Keratinocyte (primary cell): ENCODE measurements at regions not wholly inside any gene's neighbourhood (a gene's known extent, or its start where the extent isn't known, plus 50 kb on each side); places are given as distances from the start of the nearest gene placed in this dataset.

Source experiments
- DNase-seq: peaks from one replicate; pipeline ENCODE4 v3.0.0-alpha.2; 2011; ENCODE audit warnings: low read depth, missing footprints, low spot score
- FAIRE-seq: peaks from 2 replicates; lab custom pipeline; 2011; peaks lifted over from hg19 to GRCh38; lab: Jason Lieb, UNC
- H2AFZ ChIP-seq: 2 replicates; pipeline ENCODE4 v1.6.0; 2012; ENCODE audit warnings: low read length, control low read depth, inconsistent platforms; ENCODE audit not compliant: control insufficient read depth
- H3K27ac ChIP-seq: 2 replicates; pipeline ENCODE4 v1.5.1; 2011; ENCODE audit warnings: low read length; ENCODE audit not compliant: control insufficient read depth, insufficient read depth
- H3K27me3 ChIP-seq: 3 replicates; pipeline ENCODE4 v1.6.0; 2011; ENCODE audit warnings: low read length; ENCODE audit not compliant: control insufficient read depth, insufficient read depth; ENCODE audit errors: extremely low read depth
- H3K36me3 ChIP-seq, 2 experiments: 2 replicates in 1 of 2; 3 replicates in 1 of 2; pipeline ENCODE4 v1.5.1; 2011; ENCODE audit warnings: low read length in 2 of 2, mild to moderate bottlenecking in 1 of 2; ENCODE audit not compliant: control insufficient read depth in 2 of 2, insufficient read depth in 2 of 2; ENCODE audit errors: extremely low read depth in 1 of 2
- H3K4me1 ChIP-seq: 3 replicates; pipeline ENCODE4 v1.5.1; 2011; ENCODE audit warnings: low read length; ENCODE audit not compliant: control insufficient read depth, insufficient read depth; ENCODE audit errors: extremely low read depth
- H3K4me2 ChIP-seq: 3 replicates; pipeline ENCODE4 v1.6.0; 2011; ENCODE audit warnings: low read depth, low read length; ENCODE audit not compliant: control insufficient read depth, insufficient read depth; ENCODE audit errors: extremely low read depth
- H3K4me3 ChIP-seq, 3 experiments: fragments of 200-600 bp in 1 of 3; sonication (generic) in 1 of 3; 2 replicates in 2 of 3; 3 replicates in 1 of 3; pipeline ENCODE4 v1.5.1; 2011 to 2016; ENCODE audit warnings: low read length in 3 of 3, mild to moderate bottlenecking in 3 of 3, control low read depth in 2 of 3, inconsistent platforms in 1 of 3, low read depth in 1 of 3, mixed read lengths in 1 of 3, mixed run types in 1 of 3, moderate library complexity in 1 of 3; ENCODE audit not compliant: control insufficient read depth in 2 of 3, insufficient read depth in 2 of 3; ENCODE audit errors: extremely low read depth in 1 of 3
- H3K79me2 ChIP-seq: 2 replicates; pipeline ENCODE4 v1.6.0; 2012; ENCODE audit warnings: low read length; ENCODE audit not compliant: control insufficient read depth, insufficient read depth
- H3K9ac ChIP-seq: 3 replicates; pipeline ENCODE4 v1.6.0; 2011; ENCODE audit warnings: low read length; ENCODE audit not compliant: control insufficient read depth, insufficient read depth; ENCODE audit errors: extremely low read depth
- H3K9me1 ChIP-seq: 3 replicates; pipeline ENCODE4 v1.6.0; 2011; ENCODE audit warnings: low read length; ENCODE audit not compliant: control insufficient read depth, insufficient read depth; ENCODE audit errors: extremely low read depth
- H3K9me3 ChIP-seq: 2 replicates; pipeline ENCODE4 v1.5.1; 2012; ENCODE audit warnings: low read depth, low read length; ENCODE audit not compliant: control insufficient read depth
- H4K20me1 ChIP-seq: 3 replicates; pipeline ENCODE4 v1.6.0; 2011; ENCODE audit warnings: low read length; ENCODE audit not compliant: control insufficient read depth, insufficient read depth; ENCODE audit errors: extremely low read depth
- EZH2 ChIP-seq: IDR thresholded peaks from one replicate; pipeline ENCODE4 v1.6.1; 2012; ENCODE audit warnings: inconsistent platforms, mild to moderate bottlenecking, low read length, moderate library complexity
- dilution Hi-C: fragments of 300-500 bp; cut with MboI; formaldehyde crosslinking; loops from one replicate; pipeline ENCODE4 v1.7.0; 2020; ENCODE audit warnings: low sequenced_read_pairs; ENCODE audit not compliant: extremely low pct_ligation_motif_present
- TF ChIP-seq, protein P1 (sequence below), 3 experiments: IDR thresholded peaks in 1 of 3; conservative IDR thresholded peaks in 1 of 3; optimal IDR thresholded peaks in 1 of 3; 2 replicates in 2 of 3; 3 replicates in 1 of 3; pipeline versions ENCODE3 to v1.5.1; 2011; ENCODE audit warnings: low read length in 3 of 3, mild to moderate bottlenecking in 3 of 3, moderate library complexity in 2 of 3, control low read depth in 1 of 3, inconsistent platforms in 1 of 3; ENCODE audit not compliant: insufficient read depth in 2 of 3; ENCODE audit errors: extremely low read depth in 1 of 3

- Histone ChIP-seq H3K27ac (no peak overlapping the region), H3K79me2 (no peaks in the 10 kb centered on the region), H3K4me2 (no peak overlapping the region), H3K4me1 (no peaks in the 10 kb centered on the region), H3K36me3 (no peaks in the 10 kb centered on the region), H3K9me1 (no peaks in the 10 kb centered on the region), H3K27me3 (no peaks in the 10 kb centered on the region), H3K9me3 (peaks cover 3% of the 10 kb centered on the region), H2AFZ (no peak overlapping the region), H4K20me1 (no peaks in the 10 kb centered on the region), H3K4me3 (no peak overlapping the region), H3K9ac (no peak overlapping the region)
- dilution Hi-C loops: no loop called here
- no peak for FAIRE-seq
- DNase-seq: no peak
- TF ChIP-seq EZH2: no peak
- TF ChIP-seq, protein P1, sequence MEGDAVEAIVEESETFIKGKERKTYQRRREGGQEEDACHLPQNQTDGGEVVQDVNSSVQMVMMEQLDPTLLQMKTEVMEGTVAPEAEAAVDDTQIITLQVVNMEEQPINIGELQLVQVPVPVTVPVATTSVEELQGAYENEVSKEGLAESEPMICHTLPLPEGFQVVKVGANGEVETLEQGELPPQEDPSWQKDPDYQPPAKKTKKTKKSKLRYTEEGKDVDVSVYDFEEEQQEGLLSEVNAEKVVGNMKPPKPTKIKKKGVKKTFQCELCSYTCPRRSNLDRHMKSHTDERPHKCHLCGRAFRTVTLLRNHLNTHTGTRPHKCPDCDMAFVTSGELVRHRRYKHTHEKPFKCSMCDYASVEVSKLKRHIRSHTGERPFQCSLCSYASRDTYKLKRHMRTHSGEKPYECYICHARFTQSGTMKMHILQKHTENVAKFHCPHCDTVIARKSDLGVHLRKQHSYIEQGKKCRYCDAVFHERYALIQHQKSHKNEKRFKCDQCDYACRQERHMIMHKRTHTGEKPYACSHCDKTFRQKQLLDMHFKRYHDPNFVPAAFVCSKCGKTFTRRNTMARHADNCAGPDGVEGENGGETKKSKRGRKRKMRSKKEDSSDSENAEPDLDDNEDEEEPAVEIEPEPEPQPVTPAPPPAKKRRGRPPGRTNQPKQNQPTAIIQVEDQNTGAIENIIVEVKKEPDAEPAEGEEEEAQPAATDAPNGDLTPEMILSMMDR (optimal IDR thresholded peaks at IDR 0.05 in 1 of 3, IDR thresholded peaks at IDR 0.05 in 1 of 3, conservative IDR thresholded peaks at IDR 0.05 in 1 of 3; ENCODE audit: extremely low read depth in 1 of 3, insufficient read depth in 2 of 3, low read length in 3 of 3): no peak
Observed at GRCh38 chr19:27936139-27936538, 1276.8 kb downstream of the UQCRFS1 start.

DNA sequence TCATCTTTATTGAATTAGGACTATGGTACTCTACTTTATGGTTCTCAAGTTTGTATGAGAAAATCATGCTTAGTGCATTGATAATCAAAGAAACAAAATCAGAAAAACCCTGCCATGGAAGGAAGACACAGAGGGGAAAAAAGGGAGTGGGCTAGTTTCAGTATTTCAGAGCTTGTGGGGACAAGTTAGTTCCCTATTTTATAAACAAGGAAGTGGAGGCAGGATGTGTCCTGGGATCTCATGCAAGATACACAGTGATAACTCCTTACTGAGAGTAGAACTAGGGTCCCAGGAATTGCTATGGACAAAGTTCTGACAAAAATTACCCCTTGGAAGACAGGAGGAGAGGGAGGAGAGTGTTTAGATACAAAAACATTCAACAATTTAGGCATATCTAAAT lies 1277.3 kb downstream of the UQCRFS1 start:
- H3K4me2 ChIP-seq: no peak overlapping the region
- no peak overlapping the region for H3K9ac ChIP-seq
- dilution Hi-C loops: no loop called here
- no peaks in the 10 kb centered on the region for H3K79me2 ChIP-seq
- no peaks in the 10 kb centered on the region for H3K27me3 ChIP-seq
- H3K4me3 ChIP-seq: no peak overlapping the region
- H3K36me3 ChIP-seq: no peaks in the 10 kb centered on the region
- H2AFZ ChIP-seq: no peak overlapping the region
- peaks cover 3% of the 10 kb centered on the region for H3K9me3 ChIP-seq
- H4K20me1 ChIP-seq: no peaks in the 10 kb centered on the region
- H3K9me1 ChIP-seq: no peaks in the 10 kb centered on the region
- TF ChIP-seq, protein P1 (optimal IDR thresholded peaks at IDR 0.05 in 1 of 3, IDR thresholded peaks at IDR 0.05 in 1 of 3, conservative IDR thresholded peaks at IDR 0.05 in 1 of 3; ENCODE audit: extremely low read depth in 1 of 3, insufficient read depth in 2 of 3, low read length in 3 of 3): no peak
- TF ChIP-seq EZH2: no peak
- no peaks in the 10 kb centered on the region for H3K4me1 ChIP-seq
- no peak for FAIRE-seq
- no peak for DNase-seq
- H3K27ac ChIP-seq: no peak overlapping the region
